Keratinocyte (primary cell): ENCODE measurements at regions not wholly inside any gene's neighbourhood (a gene's known extent, or its start where the extent isn't known, plus 50 kb on each side); places are given as distances from the start of the nearest gene placed in this dataset.

Experiments used
- EZH2 ChIP-seq: IDR thresholded peaks from one replicate; pipeline ENCODE4 v1.6.1; 2012; ENCODE audit warnings: inconsistent platforms, mild to moderate bottlenecking, low read length, moderate library complexity
- TF ChIP-seq, protein P1 (sequence below), 3 experiments: IDR thresholded peaks in 1 of 3; conservative IDR thresholded peaks in 1 of 3; optimal IDR thresholded peaks in 1 of 3; 2 replicates in 2 of 3; 3 replicates in 1 of 3; pipeline versions ENCODE3 to v1.5.1; 2011; ENCODE audit warnings: low read length in 3 of 3, mild to moderate bottlenecking in 3 of 3, moderate library complexity in 2 of 3, control low read depth in 1 of 3, inconsistent platforms in 1 of 3; ENCODE audit not compliant: insufficient read depth in 2 of 3; ENCODE audit errors: extremely low read depth in 1 of 3

DNA sequence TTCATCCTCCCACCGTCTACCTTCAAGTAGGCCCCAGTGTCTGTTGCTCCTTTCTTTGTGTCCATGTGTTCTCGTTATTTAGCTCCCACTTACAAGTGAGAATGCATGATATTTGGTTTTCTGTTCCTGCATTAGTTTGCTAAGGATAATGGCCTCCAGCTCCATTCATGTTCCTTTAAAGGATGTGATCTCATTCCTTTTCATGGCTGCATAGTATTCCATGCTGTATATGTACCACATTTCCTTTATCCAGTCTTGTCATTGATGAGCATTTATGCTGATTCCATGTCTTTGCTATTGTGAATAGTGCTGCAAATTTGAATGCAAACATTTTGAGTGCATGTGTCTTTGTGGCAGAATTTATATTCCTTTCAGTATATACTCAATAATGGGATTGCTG lies 259.6 kb upstream of the PELI2 start:
- TF ChIP-seq, protein P1, sequence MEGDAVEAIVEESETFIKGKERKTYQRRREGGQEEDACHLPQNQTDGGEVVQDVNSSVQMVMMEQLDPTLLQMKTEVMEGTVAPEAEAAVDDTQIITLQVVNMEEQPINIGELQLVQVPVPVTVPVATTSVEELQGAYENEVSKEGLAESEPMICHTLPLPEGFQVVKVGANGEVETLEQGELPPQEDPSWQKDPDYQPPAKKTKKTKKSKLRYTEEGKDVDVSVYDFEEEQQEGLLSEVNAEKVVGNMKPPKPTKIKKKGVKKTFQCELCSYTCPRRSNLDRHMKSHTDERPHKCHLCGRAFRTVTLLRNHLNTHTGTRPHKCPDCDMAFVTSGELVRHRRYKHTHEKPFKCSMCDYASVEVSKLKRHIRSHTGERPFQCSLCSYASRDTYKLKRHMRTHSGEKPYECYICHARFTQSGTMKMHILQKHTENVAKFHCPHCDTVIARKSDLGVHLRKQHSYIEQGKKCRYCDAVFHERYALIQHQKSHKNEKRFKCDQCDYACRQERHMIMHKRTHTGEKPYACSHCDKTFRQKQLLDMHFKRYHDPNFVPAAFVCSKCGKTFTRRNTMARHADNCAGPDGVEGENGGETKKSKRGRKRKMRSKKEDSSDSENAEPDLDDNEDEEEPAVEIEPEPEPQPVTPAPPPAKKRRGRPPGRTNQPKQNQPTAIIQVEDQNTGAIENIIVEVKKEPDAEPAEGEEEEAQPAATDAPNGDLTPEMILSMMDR (optimal IDR thresholded peaks at IDR 0.05 in 1 of 3, IDR thresholded peaks at IDR 0.05 in 1 of 3, conservative IDR thresholded peaks at IDR 0.05 in 1 of 3; ENCODE audit: extremely low read depth in 1 of 3, insufficient read depth in 2 of 3, low read length in 3 of 3) = no peak
- TF ChIP-seq EZH2 = no peak
